Neural cell (in vitro differentiated cells): ENCODE measurements at regions not wholly inside any gene's neighbourhood (a gene's known extent, or its start where the extent isn't known, plus 50 kb on each side); places are given as distances from the start of the nearest gene placed in this dataset.

Experiments
- H2AFZ ChIP-seq: fragments of 200-600, 300-800 bp; sonication (generic), shearing (Covaris generic); 2 replicates; pipeline ENCODE4 v1.6.0; 2014; ENCODE audit warnings: low read depth, mild to moderate bottlenecking, antibody characterized with exemption, low read length, moderate library complexity
- H3F3A ChIP-seq: fragments of 200-600 bp; shearing (Covaris generic); 2 replicates; pipeline ENCODE4 v1.6.1; 2016; ENCODE audit warnings: mild to moderate bottlenecking, moderate library complexity, mixed read lengths, antibody characterized with exemption, low read length; ENCODE audit not compliant: insufficient read depth, poor library complexity, severe bottlenecking
- H3K27ac ChIP-seq: fragments of 200-600, 300-800 bp; sonication (generic), shearing (Covaris generic); 2 replicates; pipeline ENCODE4 v1.5.1; 2014; ENCODE audit warnings: mild to moderate bottlenecking, low read length, moderate library complexity
- H3K27me3 ChIP-seq: fragments of 300-800, 200-600 bp; sonication (generic), shearing (Covaris generic); 2 replicates; pipeline ENCODE4 v1.6.0; 2014; ENCODE audit warnings: mild to moderate bottlenecking, low read depth, low read length, moderate library complexity; ENCODE audit not compliant: insufficient read depth
- H3K36me3 ChIP-seq: fragments of 300-800, 200-600 bp; sonication (generic), shearing (Covaris generic); 2 replicates; pipeline ENCODE4 v1.5.1; 2014; ENCODE audit warnings: mild to moderate bottlenecking, antibody characterized with exemption, low read length, moderate library complexity; ENCODE audit not compliant: insufficient read depth
- H3K4me2 ChIP-seq: fragments of 300-800, 200-600 bp; sonication (generic), shearing (Covaris generic); 2 replicates; pipeline ENCODE4 v1.6.0; 2014; ENCODE audit warnings: mild to moderate bottlenecking, low read length
- H3K4me3 ChIP-seq: fragments of 300-800, 200-600 bp; sonication (generic), shearing (Covaris generic); 2 replicates; pipeline ENCODE4 v1.5.1; 2014; ENCODE audit warnings: mild to moderate bottlenecking, low read length, moderate library complexity
- H3K79me2 ChIP-seq: fragments of 200-600 bp; shearing (Covaris generic); replicated peaks from 2 replicates; pipeline ENCODE4 v1.6.0; 2014; ENCODE audit warnings: mild to moderate bottlenecking, low read length, moderate library complexity; ENCODE audit not compliant: insufficient read depth
- H3K9ac ChIP-seq: fragments of 300-800, 200-600 bp; sonication (generic), shearing (Covaris generic); 2 replicates; pipeline ENCODE4 v1.6.1; 2016; ENCODE audit warnings: mild to moderate bottlenecking, low read length, mixed read lengths
- H3K9me2 ChIP-seq: fragments of 200-600 bp; shearing (Covaris generic); 2 replicates; pipeline ENCODE4 v1.6.1; 2016; ENCODE audit warnings: mild to moderate bottlenecking, low read length, mixed read lengths; ENCODE audit not compliant: insufficient read depth
- H3K9me3 ChIP-seq: fragments of 200-600, 300-800 bp; sonication (generic), shearing (Covaris generic); 2 replicates; pipeline ENCODE4 v1.6.1; 2016; ENCODE audit warnings: mild to moderate bottlenecking, mixed run types, low read length, moderate library complexity, mixed read lengths
- H4K20me1 ChIP-seq: fragments of 200-600 bp; shearing (Covaris generic); 2 replicates; pipeline ENCODE4 v1.6.1; 2016; ENCODE audit warnings: mild to moderate bottlenecking, mixed run types; ENCODE audit not compliant: insufficient read depth
- EP300 ChIP-seq: fragments of 450-650 bp; conservative IDR thresholded peaks from 2 replicates; pipeline ENCODE4 v1.6.1; 2014; ENCODE audit warnings: antibody characterized with exemption, mild to moderate bottlenecking, moderate library complexity; ENCODE audit not compliant: poor library complexity, severe bottlenecking
- EZH2 ChIP-seq: fragments of 200-600, 300-800 bp; shearing (Covaris generic), sonication (generic); IDR thresholded peaks from 2 replicates; pipeline ENCODE4 v1.6.1; 2014; ENCODE audit warnings: antibody characterized with exemption, low read length, borderline replicate concordance, mild to moderate bottlenecking; ENCODE audit not compliant: insufficient read depth, poor library complexity, severe bottlenecking
- MXI1 ChIP-seq: fragments of 450-650 bp; conservative IDR thresholded peaks from 2 replicates; pipeline ENCODE4 v1.6.1; 2014; ENCODE audit warnings: antibody characterized with exemption, mild to moderate bottlenecking; ENCODE audit not compliant: poor library complexity, severe bottlenecking
- POLR2AphosphoS5 ChIP-seq: IDR thresholded peaks from 2 replicates; pipeline ENCODE4 v1.6.1; 2012
- RAD21 ChIP-seq: fragments of 450-650 bp; conservative IDR thresholded peaks from 2 replicates; pipeline ENCODE4 v1.6.1; 2014; ENCODE audit warnings: antibody characterized with exemption, mild to moderate bottlenecking, moderate library complexity
- SMC3 ChIP-seq: fragments of 450-650 bp; conservative IDR thresholded peaks from 2 replicates; pipeline ENCODE4 v1.6.1; 2014; ENCODE audit warnings: antibody characterized with exemption, mild to moderate bottlenecking, moderate library complexity; ENCODE audit not compliant: poor library complexity
- TAF1 ChIP-seq: IDR thresholded peaks from 2 replicates; pipeline ENCODE4 v1.6.1; 2012; ENCODE audit warnings: low read depth
- TF ChIP-seq, protein P1 (sequence below): IDR thresholded peaks from 2 replicates; pipeline ENCODE4 v1.6.1; 2012; ENCODE audit warnings: borderline replicate concordance
- TF ChIP-seq, protein P2 (sequence below): fragments of 450-650 bp; IDR thresholded peaks from 2 replicates; pipeline ENCODE4 v1.5.1; 2014; ENCODE audit warnings: antibody characterized with exemption, mild to moderate bottlenecking, moderate library complexity; ENCODE audit not compliant: poor library complexity, severe bottlenecking

DNA sequence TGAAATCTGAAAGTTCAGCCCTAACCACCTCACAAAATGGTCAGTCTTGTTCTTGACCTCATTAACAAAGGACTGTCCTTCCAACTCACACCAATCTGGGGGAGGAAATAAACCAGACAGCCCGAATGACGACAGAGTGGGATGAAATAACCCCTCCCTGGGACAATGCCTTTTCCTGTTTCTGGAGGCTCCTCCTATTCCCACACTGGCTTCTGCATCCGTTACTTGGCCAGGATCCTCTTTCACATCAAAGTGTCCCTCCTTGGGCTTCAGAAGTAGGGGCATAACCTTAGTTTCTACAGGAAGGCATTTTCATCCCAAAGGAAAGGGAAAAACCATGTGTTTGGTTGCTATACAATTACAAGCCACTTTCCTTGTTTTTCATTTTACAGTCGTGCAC, 59.8 kb upstream of the RPL34 start:
- no peaks in the 10 kb centered on the region for H3K27me3 ChIP-seq
- no peaks in the 10 kb centered on the region for H4K20me1 ChIP-seq
- no peak overlapping the region for H3K4me3 ChIP-seq
- H3K79me2 ChIP-seq, result no peaks in the 10 kb centered on the region
- H3K9ac ChIP-seq, result no peak overlapping the region
- H3K9me3 ChIP-seq, result no peaks in the 10 kb centered on the region
- H3F3A ChIP-seq, result no peaks in the 10 kb centered on the region
- no peaks in the 10 kb centered on the region for H3K9me2 ChIP-seq
- no peak overlapping the region for H3K4me2 ChIP-seq
- H2AFZ ChIP-seq, result no peak overlapping the region
- H3K27ac ChIP-seq, result no peak overlapping the region
- TF ChIP-seq RAD21 (no peak), TAF1 (no peak), EP300 (no peak), SMC3 (no peak), MXI1 (no peak), EZH2 (no peak), POLR2AphosphoS5 (no peak)
- TF ChIP-seq, protein P1, sequence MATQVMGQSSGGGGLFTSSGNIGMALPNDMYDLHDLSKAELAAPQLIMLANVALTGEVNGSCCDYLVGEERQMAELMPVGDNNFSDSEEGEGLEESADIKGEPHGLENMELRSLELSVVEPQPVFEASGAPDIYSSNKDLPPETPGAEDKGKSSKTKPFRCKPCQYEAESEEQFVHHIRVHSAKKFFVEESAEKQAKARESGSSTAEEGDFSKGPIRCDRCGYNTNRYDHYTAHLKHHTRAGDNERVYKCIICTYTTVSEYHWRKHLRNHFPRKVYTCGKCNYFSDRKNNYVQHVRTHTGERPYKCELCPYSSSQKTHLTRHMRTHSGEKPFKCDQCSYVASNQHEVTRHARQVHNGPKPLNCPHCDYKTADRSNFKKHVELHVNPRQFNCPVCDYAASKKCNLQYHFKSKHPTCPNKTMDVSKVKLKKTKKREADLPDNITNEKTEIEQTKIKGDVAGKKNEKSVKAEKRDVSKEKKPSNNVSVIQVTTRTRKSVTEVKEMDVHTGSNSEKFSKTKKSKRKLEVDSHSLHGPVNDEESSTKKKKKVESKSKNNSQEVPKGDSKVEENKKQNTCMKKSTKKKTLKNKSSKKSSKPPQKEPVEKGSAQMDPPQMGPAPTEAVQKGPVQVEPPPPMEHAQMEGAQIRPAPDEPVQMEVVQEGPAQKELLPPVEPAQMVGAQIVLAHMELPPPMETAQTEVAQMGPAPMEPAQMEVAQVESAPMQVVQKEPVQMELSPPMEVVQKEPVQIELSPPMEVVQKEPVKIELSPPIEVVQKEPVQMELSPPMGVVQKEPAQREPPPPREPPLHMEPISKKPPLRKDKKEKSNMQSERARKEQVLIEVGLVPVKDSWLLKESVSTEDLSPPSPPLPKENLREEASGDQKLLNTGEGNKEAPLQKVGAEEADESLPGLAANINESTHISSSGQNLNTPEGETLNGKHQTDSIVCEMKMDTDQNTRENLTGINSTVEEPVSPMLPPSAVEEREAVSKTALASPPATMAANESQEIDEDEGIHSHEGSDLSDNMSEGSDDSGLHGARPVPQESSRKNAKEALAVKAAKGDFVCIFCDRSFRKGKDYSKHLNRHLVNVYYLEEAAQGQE, result no peak
- TF ChIP-seq, protein P2, sequence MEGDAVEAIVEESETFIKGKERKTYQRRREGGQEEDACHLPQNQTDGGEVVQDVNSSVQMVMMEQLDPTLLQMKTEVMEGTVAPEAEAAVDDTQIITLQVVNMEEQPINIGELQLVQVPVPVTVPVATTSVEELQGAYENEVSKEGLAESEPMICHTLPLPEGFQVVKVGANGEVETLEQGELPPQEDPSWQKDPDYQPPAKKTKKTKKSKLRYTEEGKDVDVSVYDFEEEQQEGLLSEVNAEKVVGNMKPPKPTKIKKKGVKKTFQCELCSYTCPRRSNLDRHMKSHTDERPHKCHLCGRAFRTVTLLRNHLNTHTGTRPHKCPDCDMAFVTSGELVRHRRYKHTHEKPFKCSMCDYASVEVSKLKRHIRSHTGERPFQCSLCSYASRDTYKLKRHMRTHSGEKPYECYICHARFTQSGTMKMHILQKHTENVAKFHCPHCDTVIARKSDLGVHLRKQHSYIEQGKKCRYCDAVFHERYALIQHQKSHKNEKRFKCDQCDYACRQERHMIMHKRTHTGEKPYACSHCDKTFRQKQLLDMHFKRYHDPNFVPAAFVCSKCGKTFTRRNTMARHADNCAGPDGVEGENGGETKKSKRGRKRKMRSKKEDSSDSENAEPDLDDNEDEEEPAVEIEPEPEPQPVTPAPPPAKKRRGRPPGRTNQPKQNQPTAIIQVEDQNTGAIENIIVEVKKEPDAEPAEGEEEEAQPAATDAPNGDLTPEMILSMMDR, result no peak
- H3K36me3 ChIP-seq, result no peaks in the 10 kb centered on the region

DNA sequence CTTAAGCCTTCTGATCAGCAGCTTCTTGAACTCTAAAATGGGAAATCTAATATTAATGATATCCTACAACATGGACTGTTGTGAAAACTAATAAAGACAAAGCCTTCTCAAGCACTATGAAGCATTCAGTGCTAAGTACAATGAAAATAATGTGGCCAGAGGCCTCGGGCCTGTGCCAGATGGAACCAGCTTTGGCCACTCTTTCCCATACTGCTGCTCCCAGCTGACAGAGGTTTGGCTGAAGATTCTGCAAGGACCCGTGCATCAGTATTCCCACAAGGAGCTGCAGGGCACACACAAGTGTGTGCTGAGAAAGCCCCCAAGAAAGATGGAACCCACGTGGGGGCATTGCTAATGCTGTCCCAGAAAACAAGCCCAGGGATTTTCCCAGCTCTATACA, 60.5 kb upstream of the RPL34 start:
- H3K27ac ChIP-seq, result no peak overlapping the region
- H3K9me3 ChIP-seq, result no peaks in the 10 kb centered on the region
- H3K4me2 ChIP-seq, result no peak overlapping the region
- H3K9ac ChIP-seq, result no peak overlapping the region
- no peaks in the 10 kb centered on the region for H3K36me3 ChIP-seq
- no peaks in the 10 kb centered on the region for H3K79me2 ChIP-seq
- no peaks in the 10 kb centered on the region for H3K9me2 ChIP-seq
- no peaks in the 10 kb centered on the region for H4K20me1 ChIP-seq
- H3K27me3 ChIP-seq, result no peaks in the 10 kb centered on the region
- H3F3A ChIP-seq, result no peaks in the 10 kb centered on the region
- no peak overlapping the region for H2AFZ ChIP-seq
- H3K4me3 ChIP-seq, result no peak overlapping the region
- no peak for TF ChIP-seq EZH2
- TF ChIP-seq RAD21, result no peak
- no peak for TF ChIP-seq POLR2AphosphoS5
- TF ChIP-seq SMC3, result no peak
- no peak for TF ChIP-seq EP300
- no peak for TF ChIP-seq MXI1
- TF ChIP-seq, protein P2, result no peak
- TF ChIP-seq TAF1, result no peak
- TF ChIP-seq, protein P1, result no peak
